Transverse colon (tissue), 3 donors: ENCODE measurements at regions not wholly inside any gene's neighbourhood (a gene's known extent, or its start where the extent isn't known, plus 50 kb on each side); places are given as distances from the start of the nearest gene placed in this dataset.

Experiments
- EP300 ChIP-seq: sonication (generic); formaldehyde crosslinking; IDR thresholded peaks from one replicate; pipeline ENCODE4 v1.6.1; 2017; ENCODE audit warnings: antibody characterized with exemption, low read depth
- TF ChIP-seq, protein P1 (sequence below), 5 experiments: fragments of 200-600 bp in 3 of 5; fragments of 450-650 bp in 2 of 5; sonication (generic) in 3 of 5; IDR thresholded peaks; 1 replicate in 2 of 5; 2 replicates in 3 of 5; pipeline ENCODE4 v1.5.1; 2016 to 2017; ENCODE audit warnings: antibody characterized with exemption in 5 of 5, inconsistent platforms in 3 of 5, mild to moderate bottlenecking in 2 of 5, moderate library complexity in 1 of 5

DNA sequence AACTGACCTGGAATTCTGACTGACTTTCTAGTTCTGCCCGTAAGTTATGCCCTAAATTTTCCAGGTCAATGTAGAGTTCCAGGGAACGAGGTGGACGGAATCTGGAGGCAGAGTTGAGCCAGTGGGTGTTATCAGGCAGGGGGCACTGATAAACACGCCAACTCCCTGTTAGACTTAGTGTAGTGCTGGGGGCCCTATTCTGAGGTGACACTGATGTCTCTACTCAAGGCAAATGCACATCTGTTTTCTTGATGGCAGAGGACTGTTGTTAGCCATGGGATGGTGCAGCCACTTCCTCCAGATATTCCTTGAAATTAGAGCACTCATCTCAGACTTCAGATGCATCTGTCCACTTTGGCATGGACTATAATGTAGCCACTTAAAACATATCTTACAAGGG lies 83.5 kb downstream of the C9orf152 start:
- TF ChIP-seq, protein P1, sequence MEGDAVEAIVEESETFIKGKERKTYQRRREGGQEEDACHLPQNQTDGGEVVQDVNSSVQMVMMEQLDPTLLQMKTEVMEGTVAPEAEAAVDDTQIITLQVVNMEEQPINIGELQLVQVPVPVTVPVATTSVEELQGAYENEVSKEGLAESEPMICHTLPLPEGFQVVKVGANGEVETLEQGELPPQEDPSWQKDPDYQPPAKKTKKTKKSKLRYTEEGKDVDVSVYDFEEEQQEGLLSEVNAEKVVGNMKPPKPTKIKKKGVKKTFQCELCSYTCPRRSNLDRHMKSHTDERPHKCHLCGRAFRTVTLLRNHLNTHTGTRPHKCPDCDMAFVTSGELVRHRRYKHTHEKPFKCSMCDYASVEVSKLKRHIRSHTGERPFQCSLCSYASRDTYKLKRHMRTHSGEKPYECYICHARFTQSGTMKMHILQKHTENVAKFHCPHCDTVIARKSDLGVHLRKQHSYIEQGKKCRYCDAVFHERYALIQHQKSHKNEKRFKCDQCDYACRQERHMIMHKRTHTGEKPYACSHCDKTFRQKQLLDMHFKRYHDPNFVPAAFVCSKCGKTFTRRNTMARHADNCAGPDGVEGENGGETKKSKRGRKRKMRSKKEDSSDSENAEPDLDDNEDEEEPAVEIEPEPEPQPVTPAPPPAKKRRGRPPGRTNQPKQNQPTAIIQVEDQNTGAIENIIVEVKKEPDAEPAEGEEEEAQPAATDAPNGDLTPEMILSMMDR (IDR thresholded peaks at IDR 0.05): no peak
- no peak for TF ChIP-seq EP300
